Activated CD4-positive, CD25-positive, alpha-beta regulatory T cell treated with anti-CD3 and anti-CD28 coated beads, Interleukin-2, amount 50 U/mL, for 16 hours (primary cell): ENCODE measurements at regions not wholly inside any gene's neighbourhood (a gene's known extent, or its start where the extent isn't known, plus 50 kb on each side); places are given as distances from the start of the nearest gene placed in this dataset.

Experiments used
- DNase-seq: peaks from one replicate; pipeline ENCODE4 v3.0.0-alpha.2; 2020; ENCODE audit warnings: low read depth, low spot score

DNA sequence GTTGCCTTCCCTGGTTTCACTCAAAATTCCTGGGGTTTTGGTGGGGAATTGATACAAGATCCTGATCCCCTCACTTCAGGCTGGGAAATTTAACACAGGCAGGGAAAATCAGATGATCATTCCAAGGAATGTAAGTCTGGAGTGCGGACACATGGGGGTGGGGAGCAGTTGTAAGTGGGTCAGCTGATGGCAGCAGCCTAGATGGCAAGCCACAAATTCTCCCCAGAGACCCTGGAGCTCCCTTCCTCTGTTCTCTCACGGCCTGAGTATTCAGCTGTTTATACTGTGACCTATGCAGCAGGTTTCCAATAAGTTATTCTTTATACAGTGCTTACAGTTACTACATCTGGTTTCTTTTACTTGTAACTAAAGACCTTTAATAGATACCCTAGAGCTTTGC, 144.9 kb downstream of the SH3BGRL2 start:
- DNase-seq: no peak

DNA sequence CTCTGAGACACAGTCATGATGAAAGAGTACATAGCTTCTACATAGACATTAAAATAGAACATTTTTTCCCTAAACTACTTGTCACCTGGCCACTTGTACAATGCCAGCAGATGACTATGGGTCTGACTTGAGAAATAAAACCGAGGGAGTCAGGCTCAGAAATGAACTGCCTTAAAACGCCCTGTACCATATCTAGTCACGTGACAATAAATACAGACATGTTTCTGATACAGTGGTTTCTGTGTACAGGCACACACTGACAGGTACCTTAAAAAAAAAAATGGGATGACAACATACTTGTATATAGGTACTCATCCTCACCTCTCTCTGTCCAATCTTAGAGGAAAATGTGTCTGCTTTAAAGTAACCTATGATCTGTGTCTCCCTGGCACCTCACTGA, 144.1 kb downstream of the SH3BGRL2 start:
- no peak for DNase-seq

DNA sequence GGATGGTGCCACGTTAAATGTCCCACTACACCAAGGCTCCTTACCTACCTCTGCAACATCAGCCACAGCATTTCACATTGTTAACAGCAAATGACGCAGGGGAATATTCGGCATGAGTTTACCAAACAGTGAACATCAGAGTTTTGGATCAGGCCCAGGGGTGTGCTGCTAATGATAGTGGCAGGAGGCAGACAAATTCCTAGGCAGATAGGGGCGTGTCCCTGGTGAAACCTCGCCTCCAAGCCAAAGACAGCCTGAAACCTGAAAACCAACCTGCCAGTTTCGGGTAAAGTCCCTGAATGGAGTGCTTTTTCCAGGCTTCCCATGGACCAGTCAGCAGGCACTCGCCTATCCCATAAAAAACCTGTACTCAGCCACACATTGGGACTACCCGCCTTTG, 133.6 kb downstream of the SH3BGRL2 start:
- DNase-seq: no peak

DNA sequence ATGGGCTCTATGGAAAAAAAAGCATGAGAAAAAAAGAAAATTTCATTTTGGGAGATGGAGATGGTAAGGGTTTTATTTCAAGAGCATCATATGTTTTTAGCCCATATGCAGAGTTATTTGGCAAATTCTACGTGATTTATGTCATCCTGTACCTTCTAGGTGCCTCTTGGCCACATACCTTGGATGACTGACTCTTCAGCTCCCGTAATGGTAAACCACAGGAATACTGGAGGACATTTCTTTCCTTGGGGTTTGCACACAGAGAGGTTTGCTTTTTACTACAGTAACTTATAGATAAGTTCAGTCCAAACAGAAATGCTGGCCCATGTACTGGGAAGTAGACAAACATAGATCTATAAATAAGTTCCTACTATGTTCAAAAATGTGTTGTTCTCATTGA, 132.2 kb downstream of the SH3BGRL2 start:
- DNase-seq: no peak

DNA sequence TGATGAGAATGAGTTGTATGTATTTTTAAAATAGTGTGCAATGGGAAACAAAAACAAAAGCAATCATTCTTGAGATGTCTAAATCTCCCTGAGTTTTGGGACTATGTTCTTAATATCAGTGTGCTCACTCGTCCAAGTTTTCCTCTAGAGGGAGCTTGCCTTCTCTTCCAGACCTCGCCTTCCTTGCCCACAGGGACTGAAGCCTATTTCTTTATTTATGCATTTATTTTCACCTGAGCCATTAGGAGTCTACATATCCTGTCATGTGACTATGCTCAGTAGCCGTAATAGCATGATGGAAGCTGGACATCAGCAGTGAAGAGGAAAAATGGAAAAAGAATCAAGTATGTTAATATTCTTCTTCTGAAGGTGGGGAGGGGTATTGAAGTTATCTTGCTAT, 131.2 kb downstream of the SH3BGRL2 start:
- no peak for DNase-seq

DNA sequence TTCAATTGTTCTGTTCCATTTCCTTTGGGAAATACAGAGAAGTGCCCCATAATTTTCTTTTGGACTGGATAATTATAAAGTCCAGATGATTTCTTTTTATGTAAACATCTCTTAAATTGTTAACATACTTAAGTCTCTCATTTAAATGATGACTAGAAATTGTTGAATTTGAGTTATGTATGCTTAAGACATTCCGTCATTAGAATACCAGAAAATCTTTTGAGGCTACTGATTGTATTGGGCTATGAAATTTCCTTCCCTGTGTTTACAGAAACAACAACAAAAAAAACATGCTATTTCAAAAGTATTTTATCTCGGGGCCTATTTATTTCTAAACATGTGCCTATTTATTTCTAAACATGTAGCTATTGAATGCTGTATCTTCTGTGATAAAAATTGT, 125.4 kb downstream of the SH3BGRL2 start:
- no peak for DNase-seq

DNA sequence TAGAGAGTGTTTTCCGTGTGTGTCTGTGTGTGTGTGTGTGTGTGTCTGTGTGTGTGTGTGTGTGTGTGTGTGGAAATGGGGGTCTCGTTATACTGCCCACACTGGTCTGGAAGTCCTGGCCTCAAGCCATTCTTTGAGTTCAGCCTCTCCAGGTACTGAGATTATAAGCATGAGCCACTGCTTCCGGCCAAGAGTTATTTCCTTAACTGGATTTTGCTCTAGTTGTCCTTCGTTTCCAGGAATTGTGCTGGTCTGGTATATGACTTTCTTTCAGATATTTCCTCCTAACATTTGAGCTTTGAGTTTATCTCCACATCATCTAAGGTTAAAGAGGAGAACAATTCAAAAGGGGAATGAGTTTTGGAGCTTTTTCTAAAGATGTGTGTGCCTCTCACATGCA, 124.8 kb downstream of the SH3BGRL2 start:
- no peak for DNase-seq
